ENCODE measurements at regions not wholly inside any gene's neighbourhood (a gene's known extent, or its start where the extent isn't known, plus 50 kb on each side); places are given as distances from the start of the nearest gene placed in this dataset.

DNA sequence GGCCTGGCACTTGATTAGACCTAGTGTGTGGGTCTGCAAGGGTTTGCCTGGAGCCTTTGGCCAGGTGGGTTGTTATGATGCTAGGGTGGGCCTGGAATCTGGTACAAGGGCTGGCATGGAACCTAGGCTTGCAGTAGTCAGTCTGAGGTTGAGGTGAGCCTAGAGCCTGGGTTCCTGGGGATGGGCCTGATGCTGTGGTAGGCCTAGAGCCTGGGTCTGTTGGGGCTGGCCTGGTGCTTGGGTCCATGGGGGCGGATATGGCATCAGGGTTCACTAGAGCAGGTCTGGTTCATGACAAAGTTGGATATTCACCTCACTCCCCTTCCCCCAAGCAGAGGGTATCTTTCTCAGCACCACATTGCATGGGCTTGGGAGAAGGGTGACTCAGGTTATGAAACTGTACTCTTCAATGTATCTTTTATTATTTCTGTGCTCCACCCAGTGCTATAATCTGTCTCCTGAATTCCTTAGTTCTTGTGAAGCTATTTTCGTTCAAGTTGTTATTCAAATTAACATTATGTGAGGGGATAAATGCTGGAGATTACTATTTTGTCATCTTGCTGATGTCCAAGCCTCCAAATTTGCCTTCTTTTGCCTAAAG, 274.4 kb downstream of the NFKBIZ start:
- no peak for DNase-seq

DNA sequence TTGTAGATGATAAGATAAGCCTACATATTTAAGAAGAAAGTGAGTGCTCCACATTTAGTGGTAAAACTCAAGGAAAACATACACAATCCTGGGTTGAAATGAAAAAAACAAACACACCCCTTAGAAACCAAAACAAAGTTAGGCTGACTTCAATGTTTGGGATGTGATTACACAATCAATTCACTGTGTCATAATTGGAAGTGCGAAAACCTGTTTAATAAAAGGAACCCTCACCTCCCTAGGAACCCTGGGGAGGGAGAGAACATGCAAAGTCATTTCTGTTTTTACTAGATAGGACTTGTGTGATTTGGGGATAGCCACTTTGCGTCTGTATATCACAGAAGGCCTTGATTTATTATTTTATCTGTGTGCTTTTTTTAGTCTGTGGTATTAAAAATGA, 275.0 kb downstream of the NFKBIZ start:
- no peak for DNase-seq

DNA sequence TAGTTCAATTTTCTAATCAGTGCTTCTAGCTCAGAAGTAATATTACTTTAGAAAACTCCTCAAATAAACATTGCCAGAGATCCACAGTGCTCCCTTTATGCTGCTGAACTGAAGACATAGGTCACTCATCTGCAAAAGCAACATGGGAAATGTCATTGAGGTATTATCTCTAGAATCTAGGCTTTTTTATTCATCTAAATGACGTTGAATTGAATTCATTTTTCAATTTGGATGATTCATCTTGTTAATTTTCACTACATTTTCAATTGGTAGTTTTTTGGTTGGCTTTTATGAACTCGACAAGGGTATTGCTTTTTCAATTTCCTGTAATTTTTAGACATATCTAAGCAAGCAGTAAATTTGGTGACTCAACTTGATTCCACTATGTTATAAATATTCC, 275.4 kb downstream of the NFKBIZ start:
- no peak for DNase-seq

DNA sequence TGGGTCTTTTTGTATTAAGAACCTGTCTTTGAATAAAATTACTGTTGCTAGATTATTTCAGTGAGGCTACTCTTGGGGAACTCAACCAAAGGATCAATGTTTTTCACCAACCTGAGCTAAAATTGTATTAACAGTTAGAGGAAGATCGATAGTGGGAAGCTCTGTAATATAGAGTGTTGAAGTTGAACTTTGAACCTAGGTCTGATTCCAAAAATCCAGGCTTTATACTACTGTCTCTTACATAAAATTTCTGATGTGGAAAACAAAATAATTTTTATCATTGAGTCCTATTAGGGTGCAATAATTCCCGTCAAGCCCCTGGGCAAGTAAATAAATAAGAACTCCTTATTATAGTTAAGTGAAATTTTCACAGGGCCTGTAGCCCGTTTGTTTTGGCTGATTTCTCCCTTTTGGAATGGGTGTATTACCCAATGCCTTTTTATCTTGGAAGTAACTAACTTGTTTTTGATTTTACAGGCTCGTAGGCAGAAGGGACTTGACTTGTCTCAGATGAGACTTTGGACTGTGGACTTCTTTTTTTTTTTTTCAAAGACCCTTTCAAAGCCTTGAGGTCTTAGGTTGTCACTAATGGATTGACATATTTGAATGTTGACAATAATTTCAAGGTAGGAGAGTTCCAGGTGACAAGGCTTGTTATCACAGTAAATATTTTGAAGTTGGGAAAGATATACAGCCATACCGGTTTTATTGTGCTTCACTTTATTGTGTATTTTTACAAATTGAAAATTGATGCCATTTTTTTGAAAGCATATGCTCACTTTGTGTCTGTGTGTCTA, 276.1 kb downstream of the NFKBIZ start:
- no peak for DNase-seq

DNA sequence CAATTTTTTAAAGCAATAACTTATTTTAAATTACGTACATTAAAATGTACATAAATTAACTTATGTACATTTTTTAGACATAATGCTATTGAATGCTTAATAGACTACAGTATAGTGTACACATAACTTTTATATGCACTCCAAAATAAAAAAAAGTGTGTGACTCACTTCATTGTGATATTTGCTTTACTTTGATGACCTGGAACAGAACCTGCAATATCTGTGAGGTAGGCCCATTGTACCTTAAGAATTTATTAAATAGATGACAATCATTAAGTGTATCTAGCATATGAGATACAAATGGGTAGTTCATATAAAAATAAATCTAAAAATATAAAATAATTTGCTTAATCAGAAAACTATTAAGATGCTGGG, 276.7 kb downstream of the NFKBIZ start:
- DNase-seq: no peak

DNA sequence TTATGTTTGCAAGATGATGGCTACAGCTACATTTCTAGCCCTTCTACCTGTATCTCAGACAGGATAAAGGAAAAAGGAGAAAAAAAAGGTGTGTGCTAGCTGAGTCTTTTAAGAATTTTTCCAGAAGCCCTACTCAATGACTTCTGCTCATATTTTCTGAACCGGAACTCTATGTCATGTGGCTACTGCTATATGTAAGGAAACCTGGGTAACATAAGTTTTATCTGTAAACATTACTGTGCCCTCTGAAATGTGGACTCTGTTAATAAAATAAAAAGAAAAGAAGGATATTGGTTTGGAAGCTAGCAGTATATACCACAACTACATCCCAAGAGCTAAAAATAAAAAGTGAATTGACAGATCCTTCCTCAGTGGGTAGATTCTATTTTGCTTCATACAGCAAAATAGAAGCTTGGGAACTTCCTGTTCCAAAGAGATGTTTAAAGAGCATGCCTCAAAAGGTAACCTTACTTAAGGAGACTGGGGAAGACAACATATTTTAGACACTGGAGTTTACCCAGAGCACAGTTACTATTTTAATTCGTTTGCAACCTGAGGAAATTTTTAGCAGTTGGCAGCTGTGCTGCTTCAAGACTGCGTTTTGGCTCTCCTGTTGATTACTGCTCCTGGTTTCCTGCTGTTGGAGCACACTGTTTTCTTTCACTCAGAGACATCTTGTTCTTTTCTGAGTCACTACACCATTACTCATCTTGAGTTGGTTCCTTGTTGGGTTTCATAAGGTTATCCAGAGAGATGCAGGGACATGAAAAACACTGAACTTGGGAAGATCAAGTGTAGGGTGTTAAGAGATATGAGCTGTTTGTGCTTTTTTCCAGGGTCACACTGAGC, 280.7 kb downstream of the NFKBIZ start:
- DNase-seq: peak in 1 of 6 experiments; percentile 17

DNA sequence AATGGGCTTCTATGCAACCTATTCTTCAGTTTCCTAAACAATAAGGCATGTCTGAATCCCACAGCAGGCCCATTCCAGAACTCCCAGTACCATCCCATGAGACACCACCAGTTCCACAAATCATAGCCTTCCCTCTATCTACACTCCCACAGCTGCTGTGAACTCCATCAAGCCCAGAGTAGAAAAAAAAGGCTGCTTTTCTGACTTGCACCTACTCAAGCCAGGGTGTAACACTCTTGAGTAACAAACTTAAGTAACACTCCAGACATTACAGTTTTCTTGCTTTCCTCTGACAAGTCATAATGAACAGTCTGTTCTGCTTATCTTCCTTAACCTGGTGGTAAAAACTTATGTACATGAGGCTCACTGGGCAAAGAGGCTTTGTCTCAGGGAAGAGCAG, 283.1 kb downstream of the NFKBIZ start:
- DNase-seq: no peak

DNA sequence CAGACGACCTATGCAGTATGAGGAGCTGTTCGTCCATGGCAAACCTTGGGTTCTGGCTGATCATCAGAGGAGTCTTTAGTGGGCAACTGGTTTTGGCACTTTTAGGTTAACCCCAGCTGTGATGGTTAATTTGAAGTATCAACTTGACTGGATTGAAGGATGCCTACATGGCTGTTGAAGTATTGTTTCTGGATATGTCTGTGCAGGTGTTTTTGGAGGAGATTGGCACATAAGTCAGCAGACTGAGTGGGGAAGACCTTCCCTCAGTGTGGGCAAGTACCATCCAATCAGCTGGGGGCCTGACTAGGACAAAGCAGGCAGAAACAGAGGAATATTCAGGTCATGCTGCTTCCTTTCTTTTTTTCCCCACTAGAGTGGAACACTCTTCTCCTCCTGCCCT, 284.1 kb downstream of the NFKBIZ start:
- DNase-seq: no peak

DNA sequence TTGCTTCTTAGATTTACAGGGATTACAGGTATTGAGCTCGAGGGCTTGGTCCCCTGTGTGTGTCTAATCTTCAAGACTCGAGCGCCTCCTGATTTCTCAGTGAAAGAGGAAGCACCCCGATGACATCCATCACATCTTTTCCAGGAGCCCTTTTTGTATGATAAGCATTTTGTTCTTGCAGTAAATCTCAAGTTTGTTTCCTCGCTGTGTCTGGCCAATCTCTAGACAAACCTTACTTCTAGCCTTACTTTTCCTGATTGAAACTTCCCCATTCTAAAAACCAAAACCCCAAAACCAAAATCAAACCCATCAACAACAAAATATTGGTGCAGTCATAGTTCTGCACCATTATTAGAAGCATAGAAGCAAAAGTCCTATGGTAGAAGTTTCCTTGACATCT, 286.0 kb downstream of the NFKBIZ start:
- DNase-seq: no peak

DNA sequence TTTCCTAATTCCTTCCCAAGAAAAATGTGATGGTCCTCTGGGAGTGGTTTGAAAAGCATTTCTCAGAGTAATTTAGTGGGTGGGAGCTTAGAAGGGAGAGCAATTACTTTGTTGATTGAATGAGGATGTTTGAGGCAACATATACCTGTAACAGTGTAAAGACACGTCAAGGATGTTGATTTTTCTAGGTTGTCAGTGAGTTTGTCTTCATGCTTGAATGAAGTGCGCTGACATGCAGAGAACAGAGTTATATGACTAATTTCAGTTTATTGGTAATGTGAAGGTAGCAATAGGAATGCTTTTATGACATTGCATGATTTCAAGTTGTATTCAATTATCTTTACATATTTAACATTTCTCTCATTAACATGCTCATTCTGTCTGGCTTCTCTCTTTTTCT, 286.9 kb downstream of the NFKBIZ start:
- DNase-seq: no peak

DNA sequence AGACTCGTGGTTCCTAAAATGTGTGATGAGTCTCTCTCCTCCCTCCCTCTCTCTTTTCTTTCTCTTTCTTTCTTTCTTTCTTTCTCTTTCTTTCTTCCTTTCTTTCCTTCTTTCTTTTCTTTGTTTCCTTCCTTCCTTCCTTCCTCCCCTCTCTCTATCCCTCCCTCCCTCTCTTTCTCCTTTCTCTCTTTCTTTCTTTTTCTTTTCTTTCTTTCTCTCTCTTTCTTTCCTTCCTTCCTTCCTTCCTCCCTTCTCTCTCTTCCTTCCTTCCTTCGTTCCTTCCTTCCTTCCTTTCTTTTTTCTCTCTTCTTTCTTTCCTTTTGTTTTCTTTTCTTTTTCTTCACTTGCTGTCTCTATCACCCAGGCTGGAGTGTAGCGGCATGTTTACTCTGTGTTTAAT, 290.8 kb downstream of the NFKBIZ start:
- no peak for DNase-seq

DNA sequence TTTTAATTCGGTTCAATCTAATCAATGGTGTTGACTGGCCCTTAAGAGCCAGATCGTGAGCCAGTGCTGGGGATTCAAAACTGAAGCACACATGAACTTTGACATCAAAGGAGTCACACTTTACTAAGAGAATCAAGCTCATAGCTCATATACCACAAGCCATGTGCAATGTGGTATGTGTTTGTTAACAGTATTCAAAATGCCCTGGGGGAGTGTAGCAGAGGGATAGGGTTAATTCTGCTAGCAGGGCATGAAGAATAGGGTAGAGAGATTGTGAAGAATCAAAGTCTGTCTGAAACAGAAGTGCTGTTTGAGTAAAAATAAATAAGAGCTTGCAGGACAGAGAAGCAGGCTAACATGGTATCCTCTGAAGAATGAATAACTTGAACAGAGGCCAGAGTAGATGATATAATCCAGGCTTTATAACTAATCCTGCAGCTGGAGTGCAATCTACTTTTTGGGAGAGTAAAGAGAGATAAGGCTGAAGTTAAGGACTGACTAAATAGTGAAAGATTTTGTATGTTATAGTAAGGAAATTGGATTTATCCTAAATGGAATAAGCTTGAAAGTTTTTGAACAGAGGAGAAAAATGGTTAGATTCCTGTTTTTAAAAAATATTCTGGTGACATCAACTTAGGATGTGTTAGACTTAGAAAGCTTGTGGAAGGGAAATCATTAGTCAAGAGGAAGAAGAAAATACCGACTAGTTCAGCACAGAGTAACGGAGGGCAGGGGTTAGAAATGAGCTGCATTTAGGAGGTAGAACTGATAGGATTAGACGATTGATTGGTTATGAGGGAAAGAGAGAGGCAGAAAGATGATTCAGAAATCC, 292.0 kb downstream of the NFKBIZ start:
- DNase-seq: no peak

DNA sequence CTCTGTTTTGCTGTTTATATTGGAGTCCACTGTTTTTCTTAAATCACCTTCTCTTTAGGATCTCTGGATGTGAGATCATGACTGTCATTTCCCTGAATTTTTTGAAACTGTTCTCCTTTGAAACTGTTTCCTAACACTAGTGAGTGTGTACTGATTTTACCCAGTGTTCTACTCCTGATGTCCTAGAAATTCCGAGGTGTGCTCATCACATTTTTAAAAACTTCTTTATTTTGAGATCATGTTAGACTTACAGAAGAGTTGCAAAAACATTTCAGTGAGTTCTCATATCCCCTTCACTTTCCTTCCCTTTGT, 292.6 kb downstream of the NFKBIZ start:
- no peak for DNase-seq

DNA sequence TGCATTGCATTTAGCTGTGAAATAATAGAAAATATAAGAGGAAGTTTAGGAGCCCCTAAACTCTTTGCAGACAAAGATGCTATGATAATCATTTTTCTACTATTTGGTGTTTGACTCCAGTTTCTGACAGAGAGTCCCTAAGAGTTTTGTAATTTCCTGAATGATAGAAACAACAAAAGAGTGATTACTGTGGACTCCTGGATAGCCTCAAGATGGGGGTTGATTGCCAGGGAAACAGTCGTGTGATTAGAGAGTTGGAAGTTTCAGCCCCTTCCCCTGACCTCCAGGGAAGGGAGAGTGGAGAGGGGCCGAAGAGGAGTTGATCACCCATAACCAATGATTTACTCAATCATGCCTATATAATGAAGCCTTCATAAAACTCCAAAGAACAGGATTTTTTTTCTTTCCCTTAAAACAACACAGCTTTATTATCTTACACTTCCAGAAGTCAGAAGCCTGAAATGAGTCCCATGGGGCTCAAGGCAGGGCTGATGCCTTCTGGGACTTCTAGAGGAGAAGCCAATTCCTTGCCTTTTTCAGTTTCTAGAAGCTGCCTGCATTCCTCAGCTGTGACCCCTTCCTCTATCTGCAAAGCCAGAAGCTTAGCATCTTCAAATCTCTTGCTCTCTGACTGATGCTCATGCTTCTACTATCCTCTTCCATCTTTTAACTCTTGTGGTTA, 292.3 kb upstream of the ZPLD1 start:
- no peak for DNase-seq

DNA sequence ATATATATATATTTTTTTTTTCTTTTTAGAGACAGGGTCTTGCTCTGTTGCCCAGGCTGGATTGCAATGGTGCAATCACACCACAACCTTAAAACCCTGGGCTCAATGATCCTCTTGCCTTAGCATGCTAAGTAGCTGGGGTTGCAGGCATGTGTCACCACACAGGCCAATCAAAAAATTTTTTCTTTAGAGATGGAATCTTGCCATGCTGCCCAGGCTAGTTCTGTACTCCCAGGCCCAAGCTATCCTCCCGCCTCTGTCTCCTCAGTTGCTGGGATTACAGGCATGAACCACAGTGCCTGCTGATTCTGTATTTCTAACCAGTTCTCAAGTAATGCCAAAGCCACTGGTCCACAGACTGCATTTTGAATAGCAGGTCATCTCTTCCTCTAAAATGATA, 291.3 kb upstream of the ZPLD1 start:
- no peak for DNase-seq

DNA sequence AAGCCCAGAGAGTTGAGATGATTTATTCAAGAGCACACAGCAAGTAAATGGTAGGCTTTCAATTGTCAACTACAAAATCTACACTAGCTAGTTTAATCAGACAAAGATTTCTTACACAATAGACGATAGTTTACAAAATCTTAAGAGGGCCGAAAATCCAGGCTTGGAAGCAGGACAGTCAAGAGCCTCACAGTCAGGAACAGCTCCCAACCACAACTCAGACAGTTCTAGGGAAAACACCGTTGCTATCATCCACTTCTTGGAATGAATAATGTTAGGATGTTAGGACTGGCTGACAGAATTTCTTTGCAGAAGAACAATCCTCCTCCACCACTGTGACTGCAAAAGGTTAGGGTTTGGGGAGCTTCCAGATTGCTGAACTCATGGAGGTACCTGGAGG, 290.8 kb upstream of the ZPLD1 start:
- DNase-seq: no peak

DNA sequence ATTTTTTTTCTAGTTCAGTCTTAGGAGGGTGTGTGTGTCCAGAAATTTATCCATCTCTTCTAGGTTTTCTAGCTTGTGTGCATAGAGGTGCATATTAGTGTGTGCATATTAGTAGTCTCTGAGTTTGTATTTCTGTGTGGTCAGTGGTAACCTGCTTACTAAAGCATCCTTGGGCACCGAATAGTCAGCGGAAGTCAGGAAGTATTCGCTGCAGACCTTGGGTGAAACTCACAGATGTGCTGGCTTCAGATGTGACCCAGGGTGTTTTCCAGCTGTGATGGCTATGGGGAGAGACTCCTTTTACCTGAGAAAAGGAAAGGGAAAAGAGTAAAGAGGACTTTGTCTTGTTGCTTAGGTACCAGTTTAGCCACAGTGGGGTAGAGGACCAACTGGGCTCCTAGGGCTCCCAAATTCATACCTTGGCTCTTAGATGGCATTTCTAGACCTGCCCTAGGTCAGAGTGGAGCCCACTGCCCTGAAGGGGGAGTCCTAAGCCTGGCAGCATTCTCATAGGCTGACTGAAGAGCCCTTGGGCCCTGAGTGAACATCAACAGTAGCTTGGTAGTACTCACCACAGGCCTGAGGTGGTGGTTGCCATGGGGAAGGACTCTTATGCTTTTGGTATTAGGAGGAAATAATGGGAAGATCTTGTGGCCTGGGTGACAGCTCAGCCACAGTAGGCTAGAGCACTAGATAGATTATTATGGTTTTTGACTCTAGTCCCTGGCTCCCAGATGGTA, 286.0 kb upstream of the ZPLD1 start:
- no peak for DNase-seq

DNA sequence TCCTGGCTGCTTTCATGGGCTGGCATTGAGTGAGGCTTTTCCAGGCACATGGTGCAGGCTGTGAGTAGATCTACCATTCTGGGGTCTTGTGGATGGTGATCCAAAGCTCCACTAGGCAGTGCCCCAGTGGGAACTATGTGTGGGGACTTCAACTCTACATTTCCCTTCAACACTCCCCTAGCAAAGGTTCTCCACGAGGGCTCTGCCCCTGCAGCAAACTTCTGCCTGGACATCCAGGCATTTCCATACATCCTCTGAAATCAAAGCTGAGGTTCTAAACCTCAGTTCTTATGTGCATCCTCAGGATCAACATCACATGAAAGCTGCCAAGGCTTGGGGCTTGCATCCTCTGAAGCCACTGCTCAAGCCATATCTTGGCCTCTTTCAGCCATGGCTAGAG, 282.9 kb upstream of the ZPLD1 start:
- no peak for DNase-seq

DNA sequence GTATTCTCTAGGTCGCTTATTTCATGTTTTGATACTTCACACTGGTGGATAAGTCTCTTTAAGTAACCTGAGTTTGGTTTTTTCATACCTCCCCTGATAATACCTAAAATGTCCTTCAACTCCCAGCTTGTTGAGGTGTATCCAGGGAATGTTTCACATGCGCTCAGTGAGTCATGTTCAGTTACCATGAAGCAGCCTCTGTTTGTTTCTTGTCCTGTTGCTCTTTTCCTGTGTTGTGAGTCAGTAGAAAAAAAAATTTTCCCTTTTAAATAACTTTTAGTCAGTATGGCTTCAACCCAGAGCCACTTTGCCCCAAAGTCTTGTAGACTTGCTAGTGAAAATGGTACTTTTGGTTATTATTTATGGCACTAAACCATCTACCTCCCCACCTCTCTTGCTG, 278.4 kb upstream of the ZPLD1 start:
- DNase-seq: no peak

DNA sequence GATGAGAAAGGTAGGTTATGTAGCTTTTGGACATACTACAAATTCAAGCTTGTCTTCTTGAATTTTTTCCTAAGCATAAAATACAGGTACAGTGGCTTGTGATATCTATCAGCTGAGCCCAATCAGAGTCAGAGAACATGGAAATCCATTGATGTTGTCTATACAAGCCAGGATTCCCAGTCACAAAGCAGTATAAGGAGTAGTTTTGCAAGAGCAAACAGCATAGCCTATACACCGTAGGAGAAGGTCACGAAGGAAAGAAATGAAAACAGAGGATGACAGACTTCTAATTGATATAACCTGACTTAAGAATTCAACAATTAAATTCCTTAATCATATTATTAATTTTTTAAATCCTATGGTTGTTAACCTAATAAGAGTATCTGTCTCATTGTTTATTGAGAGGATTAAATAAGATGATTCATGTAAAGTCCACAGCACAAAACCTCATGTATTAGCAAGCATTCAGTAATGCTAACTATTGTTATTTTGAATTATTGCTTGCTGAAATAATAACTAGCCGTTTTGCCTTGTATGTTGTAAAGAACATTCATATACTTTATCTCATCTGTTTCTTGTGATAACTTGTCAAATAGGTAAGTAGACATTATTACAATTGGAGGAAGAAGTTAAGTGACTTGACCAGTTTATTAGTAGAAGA, 276.6 kb upstream of the ZPLD1 start:
- DNase-seq: no peak

DNA sequence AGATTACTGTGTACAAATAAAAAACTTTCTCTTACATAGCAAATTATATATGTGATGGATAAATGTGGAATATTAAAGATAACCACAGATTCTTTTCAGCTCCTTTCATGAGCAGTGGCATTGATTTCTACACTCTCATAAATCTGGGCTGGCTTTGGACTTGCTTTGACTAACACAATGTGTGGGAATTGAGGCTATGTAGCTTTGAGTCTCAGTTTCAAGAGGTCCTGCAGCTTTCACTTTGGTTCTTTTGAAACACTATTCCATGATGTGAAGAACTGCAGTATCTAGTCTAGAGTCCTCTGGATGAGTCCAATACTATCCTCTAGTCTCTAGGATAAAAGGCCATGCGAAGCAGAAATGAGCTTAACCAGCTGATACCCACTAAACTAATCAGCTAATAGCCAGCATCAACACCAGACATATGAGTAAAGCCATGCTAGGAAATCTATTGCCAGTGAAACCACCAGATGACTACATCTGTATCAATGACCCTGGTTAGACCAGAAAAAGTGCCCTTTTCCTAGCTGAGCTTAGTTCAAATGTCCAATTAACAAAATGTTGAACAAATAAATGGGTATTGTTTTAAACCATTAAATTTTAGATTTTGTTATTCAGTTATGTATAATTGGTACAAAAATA, 274.9 kb upstream of the ZPLD1 start:
- no peak for DNase-seq
